ENCODE measurements at regions not wholly inside any gene's neighbourhood (a gene's known extent, or its start where the extent isn't known, plus 50 kb on each side); places are given as distances from the start of the nearest gene placed in this dataset.

DNA sequence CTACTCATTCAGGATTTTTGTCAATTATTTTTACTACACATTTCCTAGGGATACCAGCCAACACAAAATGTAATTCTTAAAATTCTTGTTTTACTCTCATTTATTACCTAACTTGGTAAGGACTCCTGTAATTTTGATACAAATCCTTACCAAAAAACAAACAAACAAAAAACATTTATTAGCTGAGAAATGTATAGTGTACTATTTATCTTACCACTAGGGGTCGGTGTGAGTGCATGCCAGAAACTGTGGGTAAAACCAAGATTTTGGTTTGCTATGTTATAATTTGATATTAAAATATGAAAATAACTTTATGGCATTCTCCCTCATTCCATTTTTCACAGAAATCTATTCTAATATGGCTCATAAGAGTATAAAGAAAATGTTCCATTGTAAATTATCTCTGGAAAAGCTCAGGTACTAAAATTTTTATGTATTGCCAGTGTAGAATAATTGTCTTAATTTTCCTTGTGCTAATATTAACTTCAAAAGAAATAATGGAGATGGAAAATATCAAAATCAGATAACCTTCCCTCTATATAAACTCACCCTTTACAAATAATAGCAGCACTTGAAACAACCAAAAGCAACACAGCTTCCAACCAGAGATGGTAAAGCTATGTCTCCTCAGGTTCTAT lies 290.8 kb upstream of the PCDH15 start:
- DNase-seq, result no peak

DNA sequence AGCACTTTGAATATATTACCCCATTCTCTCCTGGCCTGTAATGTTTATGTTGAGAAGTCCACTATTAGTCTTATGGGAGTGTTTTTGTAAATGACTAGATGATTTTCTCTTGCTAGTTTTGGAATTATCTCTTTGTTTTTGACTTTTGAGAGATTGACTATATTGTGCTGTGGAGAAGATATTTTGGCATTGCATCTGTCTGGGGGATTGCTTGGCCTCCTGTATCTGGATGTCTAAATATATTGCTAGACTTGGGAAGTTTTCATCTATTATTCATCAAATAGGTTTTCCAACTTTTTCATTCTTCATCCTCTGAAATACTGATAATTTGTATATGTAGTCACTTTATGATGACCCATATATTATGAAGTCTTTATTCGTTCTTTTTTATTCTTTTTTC lies 277.1 kb upstream of the PCDH15 start:
- DNase-seq, result no peak

GRCh38 chr10:55065185-55065584 lies 264.2 kb upstream of the PCDH15 start:
- no peak for DNase-seq

- DNase-seq, result no peak
These were observed 262.8 kb upstream of the PCDH15 start for GRCh38 chr10:55063811-55064210.

DNA sequence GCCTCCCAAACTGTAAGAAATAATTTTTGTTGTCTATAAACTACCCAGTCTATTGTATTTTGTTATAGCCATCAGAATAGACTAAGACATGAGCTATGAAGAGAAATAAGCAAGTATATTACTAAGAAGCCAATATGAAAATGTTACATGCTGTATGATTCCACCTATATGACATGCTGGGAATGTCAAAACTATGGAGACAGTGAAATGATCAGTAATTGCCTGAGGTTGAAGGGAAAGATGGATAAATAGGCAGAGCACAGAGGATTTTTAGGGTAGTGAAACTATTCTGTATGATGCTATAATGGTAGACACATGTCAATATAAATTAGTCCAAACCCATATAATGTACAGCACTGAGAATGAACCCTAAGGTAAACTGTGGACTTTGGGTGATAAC lies 261.3 kb upstream of the PCDH15 start:
- DNase-seq, result no peak

- no peak for DNase-seq
These were observed 257.8 kb upstream of the PCDH15 start for GRCh38 chr10:55058800-55059199.

GRCh38 chr10:55051515-55051914 lies 250.5 kb upstream of the PCDH15 start:
- no peak for DNase-seq

GRCh38 chr10:55048830-55049498 lies 247.9 kb upstream of the PCDH15 start:
- DNase-seq, result no peak

DNA sequence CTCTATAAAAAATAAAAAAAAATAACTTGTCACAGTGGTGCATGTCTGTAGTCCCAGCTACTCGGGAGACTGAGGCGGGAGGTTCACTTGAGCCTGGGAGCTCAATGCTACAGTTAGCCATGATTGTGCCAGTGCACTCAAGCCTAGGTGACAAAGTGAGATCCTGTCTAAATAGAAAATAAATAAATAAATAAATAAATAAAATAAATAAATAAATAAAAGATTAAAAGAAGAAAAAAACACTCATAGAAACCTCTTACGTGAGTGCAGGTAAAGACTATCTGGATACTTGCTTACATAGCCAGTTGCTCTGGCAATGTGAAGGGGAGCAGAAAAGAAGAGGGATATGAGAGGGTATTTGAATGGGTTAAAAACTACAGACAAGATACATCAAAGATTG lies 242.5 kb upstream of the PCDH15 start:
- no peak for DNase-seq

DNA sequence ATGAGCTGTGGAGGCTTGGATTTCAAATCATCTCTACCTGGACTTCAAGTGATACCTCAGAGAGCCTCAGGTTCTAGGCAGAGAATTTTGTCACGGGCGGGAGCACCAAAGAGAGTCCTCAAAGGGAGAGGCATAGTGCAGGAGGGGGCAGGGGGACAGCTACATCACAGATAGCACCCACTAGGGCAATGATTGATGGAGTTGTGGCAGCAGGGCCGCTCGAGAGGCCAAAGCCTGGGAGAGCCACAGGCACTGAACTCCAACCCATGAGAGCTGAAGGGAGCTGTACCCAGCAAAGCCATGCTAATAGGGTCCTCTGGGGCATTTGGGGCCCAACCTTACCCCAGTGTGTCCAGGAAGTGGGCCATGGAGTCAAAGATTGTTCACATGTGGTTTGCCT lies 232.0 kb upstream of the PCDH15 start:
- no peak for DNase-seq

GRCh38 chr10:55024713-55025112 lies 223.7 kb upstream of the PCDH15 start:
- no peak for DNase-seq

GRCh38 chr10:55019439-55019838 lies 218.4 kb upstream of the PCDH15 start:
- no peak for DNase-seq

DNA sequence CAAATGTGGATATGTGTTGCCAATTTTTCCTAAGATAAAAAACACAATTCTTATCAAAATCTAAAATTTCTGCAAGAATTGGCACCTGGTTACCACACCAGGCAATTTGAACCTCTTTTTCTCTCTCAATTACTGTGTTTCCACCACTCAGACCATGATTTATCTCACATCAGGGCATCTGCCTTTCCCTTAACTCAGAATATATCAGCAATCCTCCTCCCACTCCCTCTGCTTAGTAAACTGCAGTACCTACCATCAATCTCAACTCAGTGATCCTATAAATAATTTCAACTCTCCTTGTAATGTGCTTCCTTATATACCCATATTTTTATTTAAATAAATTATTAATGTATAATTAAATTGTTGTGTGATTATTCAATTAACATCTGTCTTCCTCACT lies 212.3 kb upstream of the PCDH15 start:
- DNase-seq, result no peak

DNA sequence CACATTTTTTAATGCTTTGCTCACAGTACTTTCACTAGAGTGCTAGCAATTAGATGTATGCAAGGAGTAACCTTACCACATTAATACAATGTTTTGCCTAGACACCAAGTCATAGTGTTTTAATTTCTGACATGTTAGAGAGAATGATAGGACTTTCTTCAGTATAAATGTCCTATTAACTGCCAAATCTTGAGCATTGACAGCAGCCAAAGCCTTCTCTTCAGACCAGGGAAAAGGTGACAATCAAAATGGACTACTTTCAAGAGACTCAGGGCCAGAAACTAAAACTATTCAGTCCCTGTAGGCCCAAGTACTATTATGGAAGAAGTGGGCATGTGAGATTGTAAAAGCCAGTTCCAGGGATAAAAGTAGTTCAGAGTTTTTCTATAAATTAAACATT lies 201.4 kb upstream of the PCDH15 start:
- DNase-seq, result no peak

GRCh38 chr10:55001422-55001821 lies 200.4 kb upstream of the PCDH15 start:
- DNase-seq, result no peak

DNA sequence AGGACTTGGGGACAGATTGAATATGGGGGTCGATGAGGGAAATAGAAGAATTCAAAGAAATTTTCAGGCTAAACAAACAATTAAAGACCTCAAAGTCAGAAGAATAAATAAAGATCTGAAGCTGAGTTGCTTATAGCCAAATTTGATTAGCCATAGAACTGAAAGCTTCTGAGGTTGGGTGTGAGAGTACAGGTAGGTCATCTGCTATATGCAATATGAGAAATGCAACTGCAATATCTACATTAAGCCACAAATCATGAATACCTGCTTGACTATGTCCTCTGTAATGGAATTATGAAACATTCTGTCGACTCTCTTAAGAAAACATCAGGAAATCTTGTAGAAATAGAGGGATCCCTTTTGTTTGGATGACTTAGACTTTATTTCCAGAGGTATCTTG lies 192.1 kb upstream of the PCDH15 start:
- DNase-seq, result no peak

GRCh38 chr10:54985732-54986131 lies 184.7 kb upstream of the PCDH15 start:
- DNase-seq, result no peak

- DNase-seq, result no peak
These were observed 182.2 kb upstream of the PCDH15 start for GRCh38 chr10:54983255-54983654.

- DNase-seq, result no peak
These were observed 161.3 kb upstream of the PCDH15 start for GRCh38 chr10:54962134-54962900.

DNA sequence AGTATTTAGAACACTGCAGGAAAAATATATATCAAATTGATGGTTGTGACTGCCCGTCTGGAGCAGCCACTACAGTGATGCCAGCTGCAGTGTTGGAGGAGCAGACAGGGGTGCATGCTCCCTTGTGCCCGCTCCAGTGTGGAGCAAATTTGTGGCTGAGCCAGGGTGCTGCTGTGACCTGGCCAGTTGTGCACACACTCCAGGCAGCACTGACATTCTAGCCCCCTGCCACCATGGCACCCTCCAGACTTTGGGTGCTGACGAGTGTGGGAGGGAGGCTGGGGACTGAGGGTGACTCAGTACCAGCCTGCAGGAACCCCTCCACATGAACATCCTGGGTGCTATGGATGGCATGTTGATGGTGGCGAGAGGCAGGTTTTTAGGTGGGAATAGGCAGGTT lies 160.0 kb upstream of the PCDH15 start:
- no peak for DNase-seq

GRCh38 chr10:54958844-54959243 lies 157.8 kb upstream of the PCDH15 start:
- no peak for DNase-seq

DNA sequence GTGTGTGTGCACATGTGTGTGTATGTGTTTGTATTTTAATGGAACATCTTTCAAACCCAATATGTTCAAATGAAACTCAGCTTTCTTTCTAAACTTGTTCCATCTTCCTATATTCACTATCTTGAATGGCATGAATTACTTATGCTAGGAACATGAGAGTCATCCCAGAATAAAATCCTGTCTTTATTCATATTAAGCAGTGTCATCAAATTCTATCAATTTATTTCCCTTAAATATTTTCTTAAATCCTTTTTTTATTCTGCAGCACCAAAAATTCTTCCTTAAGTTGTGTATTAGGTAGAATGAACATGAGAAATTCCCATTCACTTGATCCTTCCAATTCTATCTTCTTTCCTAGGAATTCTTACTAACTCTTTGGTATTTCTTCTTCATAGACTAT lies 146.6 kb upstream of the PCDH15 start:
- no peak for DNase-seq

DNA sequence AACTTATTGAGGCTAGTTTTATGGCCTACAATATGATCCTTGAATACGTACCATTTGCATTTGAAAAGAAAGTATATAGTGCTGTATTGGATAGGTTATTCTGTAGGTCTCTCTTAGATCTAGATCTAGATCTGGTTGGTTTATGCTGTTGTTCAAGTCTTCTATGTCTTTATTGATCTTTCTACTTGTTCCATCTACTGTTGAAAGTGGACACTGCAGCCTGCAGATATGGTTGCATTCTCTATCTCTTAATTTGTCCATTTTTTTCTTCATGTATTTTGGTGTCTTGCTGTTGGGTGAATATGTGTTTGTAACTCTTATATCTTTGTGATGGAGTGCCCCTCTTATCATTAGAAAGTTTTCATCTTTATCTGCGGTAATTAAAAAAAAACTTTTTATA lies 139.4 kb upstream of the PCDH15 start:
- no peak for DNase-seq

DNA sequence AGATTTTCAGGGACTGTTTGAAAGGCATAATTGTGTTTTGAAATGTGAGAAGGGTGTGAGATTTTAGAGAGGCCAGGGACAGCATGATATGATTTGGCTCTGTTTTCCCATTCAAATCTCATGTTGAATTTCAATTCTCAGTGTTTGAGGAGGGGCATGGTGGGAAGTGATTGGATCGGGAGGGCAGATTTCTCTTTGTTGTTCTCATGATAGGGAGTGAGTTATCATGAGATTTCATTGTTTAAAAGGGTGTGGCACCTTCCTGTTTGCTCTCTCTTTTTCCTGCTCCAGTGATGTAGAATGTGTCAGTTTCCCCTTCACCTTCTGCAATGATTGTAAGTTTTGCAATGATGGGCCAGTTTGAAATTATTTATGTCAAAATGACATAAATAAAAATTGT lies 113.0 kb upstream of the PCDH15 start:
- DNase-seq, result no peak

Data from NCI-H526 treated with DMSO at 0.1 percent for 48 hours (cell line).